Transverse colon (tissue), 3 donors: ENCODE measurements at regions not wholly inside any gene's neighbourhood (a gene's known extent, or its start where the extent isn't known, plus 50 kb on each side); places are given as distances from the start of the nearest gene placed in this dataset.

Source experiments
- CTCF ChIP-seq, 5 experiments: fragments of 200-600 bp in 3 of 5; fragments of 450-650 bp in 2 of 5; sonication (generic) in 3 of 5; IDR thresholded peaks; 1 replicate in 2 of 5; 2 replicates in 3 of 5; pipeline ENCODE4 v1.5.1; 2016 to 2017; ENCODE audit warnings: antibody characterized with exemption in 5 of 5, inconsistent platforms in 3 of 5, mild to moderate bottlenecking in 2 of 5, moderate library complexity in 1 of 5
- EP300 ChIP-seq: sonication (generic); formaldehyde crosslinking; IDR thresholded peaks from one replicate; pipeline ENCODE4 v1.6.1; 2017; ENCODE audit warnings: antibody characterized with exemption, low read depth

- no peak for TF ChIP-seq CTCF (IDR thresholded peaks at IDR 0.05)
- no peak for TF ChIP-seq EP300
These were observed 240.7 kb upstream of the PLEKHG7 start for GRCh38 chr12:92462049-92462448.
